HepG2 (cell line): ENCODE measurements at regions not wholly inside any gene's neighbourhood (a gene's known extent, or its start where the extent isn't known, plus 50 kb on each side); places are given as distances from the start of the nearest gene placed in this dataset.

Source experiments
- CHD2 ChIP-seq: IDR thresholded peaks from 2 replicates; pipeline ENCODE4 v1.6.1; 2011; ENCODE audit warnings: low read depth, low read length, improper control_type of control experiment
- CTCF ChIP-seq: sonication (generic); formaldehyde crosslinking; IDR thresholded peaks from 2 replicates; pipeline ENCODE4 v1.5.0; 2020; ENCODE audit warnings: mild to moderate bottlenecking, missing genetic modification reagents, moderate library complexity
- EZH2 ChIP-seq: conservative IDR thresholded peaks from 2 replicates; pipeline ENCODE4 v1.6.1; 2012; ENCODE audit warnings: mild to moderate bottlenecking, low read depth, low read length, moderate library complexity
- FOXA3 ChIP-seq: IDR thresholded peaks from 2 replicates; pipeline ENCODE4 v1.6.1; 2016; ENCODE audit warnings: missing genetic modification reagents, missing compliant biosample characterization
- MLLT10 ChIP-seq: sonication (generic); formaldehyde crosslinking; IDR thresholded peaks from 2 replicates; pipeline ENCODE4 v1.4.0; 2020; ENCODE audit warnings: missing genetic modification reagents
- POLR2A ChIP-seq, 2 experiments: IDR thresholded peaks; 2 replicates each; pipeline ENCODE4 v1.6.1; 2011; ENCODE audit warnings: low read depth in 2 of 2, low read length in 2 of 2, mild to moderate bottlenecking in 1 of 2, moderate library complexity in 1 of 2; ENCODE audit not compliant: insufficient read depth in 1 of 2
- TFDP1 ChIP-seq: IDR thresholded peaks from 2 replicates; pipeline ENCODE4 v1.6.1; 2016; ENCODE audit warnings: missing compliant biosample characterization, missing genetic modification reagents, borderline replicate concordance
- ZNF580 ChIP-seq: IDR thresholded peaks from 2 replicates; pipeline ENCODE4 v1.6.1; 2016; ENCODE audit warnings: low read depth, borderline replicate concordance
- ZNF615 ChIP-seq: sonication (generic); formaldehyde crosslinking; IDR thresholded peaks from 2 replicates; pipeline ENCODE4 v1.5.0; 2020; ENCODE audit warnings: mild to moderate bottlenecking, missing genetic modification reagents, borderline replicate concordance

DNA sequence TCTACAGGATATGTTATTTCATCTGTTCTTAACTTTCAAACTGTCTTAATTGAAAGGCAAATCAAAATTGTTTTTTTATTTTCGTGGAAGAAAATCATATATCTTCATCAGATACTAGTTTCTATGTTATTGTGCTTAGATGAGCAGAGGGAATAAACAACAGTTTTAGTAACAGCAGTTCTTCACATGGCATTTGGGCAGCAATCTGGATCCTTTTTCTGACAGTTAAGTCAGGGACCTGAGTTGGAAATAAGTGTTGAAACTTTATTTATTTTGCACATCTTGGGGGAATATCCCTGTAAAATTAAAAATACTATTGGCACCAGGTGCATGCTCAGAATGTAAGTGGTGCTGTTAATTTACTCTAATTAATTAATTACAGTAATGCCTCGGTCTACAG, 296.3 kb downstream of the GPAM start:
- TF ChIP-seq POLR2A (IDR thresholded peaks at IDR 0.05; ENCODE audit: insufficient read depth in 1 of 2, low read depth in 2 of 2, low read length in 2 of 2), result no peak
- TF ChIP-seq TFDP1 (CRISPR knock-in tag), result no peak
- no peak for TF ChIP-seq ZNF580
- TF ChIP-seq EZH2, result no peak
- no peak for TF ChIP-seq MLLT10 (CRISPR knock-in tag)
- no peak for TF ChIP-seq CHD2
- TF ChIP-seq CTCF (CRISPR knock-in tag), result no peak
- TF ChIP-seq ZNF615 (CRISPR knock-in tag), result no peak
- TF ChIP-seq FOXA3 (CRISPR knock-in tag), result no peak
